NT2/D1 (cell line): ENCODE measurements at regions not wholly inside any gene's neighbourhood (a gene's known extent, or its start where the extent isn't known, plus 50 kb on each side); places are given as distances from the start of the nearest gene placed in this dataset.

Source experiments
- SUZ12 ChIP-seq: IDR thresholded peaks from 2 replicates; pipeline ENCODE4 v1.6.1; 2011; ENCODE audit not compliant: insufficient read length, insufficient read depth; ENCODE audit errors: extremely low read depth
- YY1 ChIP-seq: IDR thresholded peaks from 2 replicates; pipeline ENCODE4 v1.6.1; 2011; ENCODE audit not compliant: insufficient read length, insufficient read depth

DNA sequence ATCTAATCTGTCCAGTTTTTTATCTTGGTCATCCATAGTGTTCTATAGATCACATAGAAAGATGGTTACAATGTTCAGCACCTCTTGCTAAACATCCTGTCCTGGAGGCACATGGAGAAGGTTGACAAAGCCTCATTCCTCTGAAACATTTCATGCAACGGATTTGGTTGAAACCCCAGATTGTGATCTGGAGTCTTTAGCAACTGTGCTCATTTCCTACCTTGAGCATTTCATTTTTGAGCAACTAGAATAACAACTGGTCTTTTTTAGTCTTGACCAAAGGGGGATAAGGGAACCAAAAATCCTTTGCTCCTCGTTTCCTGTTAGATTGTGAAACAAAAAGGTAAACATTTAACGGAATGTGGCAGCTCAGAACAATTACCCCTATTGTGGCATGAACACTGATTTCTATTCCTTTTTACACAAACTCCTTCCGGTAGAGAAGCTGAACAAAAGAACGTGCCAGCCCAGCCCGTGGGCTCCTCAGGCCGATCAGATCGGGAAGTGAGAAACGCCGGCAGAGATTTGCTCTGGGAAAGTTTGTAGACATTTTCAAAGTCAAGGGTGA lies 94.7 kb upstream of the ERRFI1 start:
- TF ChIP-seq SUZ12 (no peak), YY1 (no peak)
